Immature natural killer cell (primary cell): ENCODE measurements at regions not wholly inside any gene's neighbourhood (a gene's known extent, or its start where the extent isn't known, plus 50 kb on each side); places are given as distances from the start of the nearest gene placed in this dataset.
"Not testable (repeated sequence)": the region's sequence is repeated elsewhere in the genome, so short reads cannot be mapped to it uniquely, and the experiment has no call there.

Experiments
- DNase-seq, 3 donors: peaks; one replicate each; pipeline ENCODE4 v3.0.0; 2022; ENCODE audit warnings: mixed read lengths in 1 of 3
- H3K27ac Mint-ChIP-seq, 6 donors: one replicate each; pipeline ENCODE4 v1.8.0; 2020; ENCODE audit warnings: mixed read lengths in 6 of 6, mild to moderate bottlenecking in 5 of 6, inconsistent platforms in 4 of 6, moderate library complexity in 3 of 6
- H3K27me3 Mint-ChIP-seq, 3 donors: one replicate each; pipeline ENCODE4 v1.8.0; 2020 to 2021; ENCODE audit warnings: low read depth in 3 of 3, mild to moderate bottlenecking in 3 of 3, mixed read lengths in 3 of 3, moderate library complexity in 3 of 3, inconsistent platforms in 1 of 3
- H3K36me3 Mint-ChIP-seq, 3 donors: one replicate each; pipeline ENCODE4 v1.8.0; 2020; ENCODE audit warnings: mixed read lengths in 3 of 3, inconsistent platforms in 2 of 3, mild to moderate bottlenecking in 2 of 3
- H3K4me1 Mint-ChIP-seq, 2 donors: one replicate each; pipeline ENCODE4 v1.8.0; 2020; ENCODE audit warnings: inconsistent platforms in 2 of 2, mild to moderate bottlenecking in 2 of 2, mixed read lengths in 2 of 2, moderate library complexity in 1 of 2
- H3K4me3 Mint-ChIP-seq, 5 donors: one replicate each; pipeline ENCODE4 v1.8.0; 2020; ENCODE audit warnings: mild to moderate bottlenecking in 5 of 5, mixed read lengths in 5 of 5, inconsistent platforms in 3 of 5, moderate library complexity in 3 of 5
- H3K9me3 Mint-ChIP-seq, 6 donors: one replicate each; pipeline ENCODE4 v1.8.0; 2020; ENCODE audit warnings: mild to moderate bottlenecking in 6 of 6, mixed read lengths in 6 of 6, inconsistent platforms in 4 of 6, moderate library complexity in 3 of 6

GRCh38 chr3:162956711-162957110 is 1460.1 kb downstream of the OTOL1 start:
- Mint-ChIP-seq H3K4me1 (no peaks in the 10 kb centered on the region), H3K27ac (no peak overlapping the region), H3K9me3 (peaks cover 19 to 48% (median 32%) of the 10 kb centered on the region in 6 donors), H3K36me3 (no peaks in the 10 kb centered on the region), H3K27me3 (peaks cover 0 to 4% (median 0%) of the 10 kb centered on the region in 3 donors), H3K4me3 (no peak overlapping the region)
- no peak for DNase-seq

GRCh38 chr3:162960269-162960668 is 1463.7 kb downstream of the OTOL1 start:
- Mint-ChIP-seq H3K9me3 (peaks cover 9 to 47% (median 26%) of the 10 kb centered on the region in 6 donors), H3K36me3 (no peaks in the 10 kb centered on the region), H3K27ac (no peak overlapping the region), H3K27me3 (peaks cover 0 to 4% (median 0%) of the 10 kb centered on the region in 3 donors), H3K4me1 (no peaks in the 10 kb centered on the region), H3K4me3 (no peak overlapping the region)
- DNase-seq = no peak

- Mint-ChIP-seq H3K27ac (no peak overlapping the region), H3K4me3 (no peak overlapping the region), H3K4me1 (no peaks in the 10 kb centered on the region), H3K9me3 (peaks cover 2 to 49% (median 35%) of the 10 kb centered on the region in 6 donors), H3K27me3 (no peaks in the 10 kb centered on the region), H3K36me3 (no peaks in the 10 kb centered on the region)
- DNase-seq = no peak
These were observed 1473.7 kb downstream of the OTOL1 start for GRCh38 chr3:162970292-162970691.

GRCh38 chr3:162971715-162972114 is 1475.1 kb downstream of the OTOL1 start:
- peaks cover 2 to 43% (median 27%) of the 10 kb centered on the region in 6 donors for H3K9me3 Mint-ChIP-seq
- no peak for DNase-seq
- no peaks in the 10 kb centered on the region for H3K4me1 Mint-ChIP-seq
- H3K4me3 Mint-ChIP-seq = no peak overlapping the region
- no peaks in the 10 kb centered on the region for H3K36me3 Mint-ChIP-seq
- no peaks in the 10 kb centered on the region for H3K27me3 Mint-ChIP-seq
- no peak overlapping the region for H3K27ac Mint-ChIP-seq

GRCh38 chr3:162973428-162973917 is 1476.9 kb downstream of the OTOL1 start:
- no peaks in the 10 kb centered on the region for H3K4me1 Mint-ChIP-seq
- H3K9me3 Mint-ChIP-seq = peaks cover 0 to 25% (median 20%) of the 10 kb centered on the region in 6 donors

GRCh38 chr3:162978136-162978535 is 1481.5 kb downstream of the OTOL1 start:
- H3K36me3 Mint-ChIP-seq = no peaks in the 10 kb centered on the region
- no peaks in the 10 kb centered on the region for H3K4me1 Mint-ChIP-seq
- no peak overlapping the region for H3K27ac Mint-ChIP-seq
- H3K4me3 Mint-ChIP-seq = no peak overlapping the region
- DNase-seq = no peak
- H3K9me3 Mint-ChIP-seq = peaks cover 0 to 22% (median 13%) of the 10 kb centered on the region in 6 donors
- no peaks in the 10 kb centered on the region for H3K27me3 Mint-ChIP-seq

More at GRCh38 chr3:162973428-162973917, 1476.9 kb downstream of the OTOL1 start:
- no peak for DNase-seq
- Mint-ChIP-seq H3K27me3 (no peaks in the 10 kb centered on the region), H3K27ac (no peak overlapping the region), H3K4me3 (no peak overlapping the region), H3K36me3 (no peaks in the 10 kb centered on the region)

GRCh38 chr3:162984746-162985145 is 1488.1 kb downstream of the OTOL1 start:
- Mint-ChIP-seq H3K36me3 (peaks cover 0 to 3% (median 0%) of the 10 kb centered on the region in 3 donors), H3K4me1 (no peaks in the 10 kb centered on the region), H3K4me3 (no peak overlapping the region), H3K27me3 (peaks cover 0 to 2% (median 0%) of the 10 kb centered on the region in 3 donors), H3K27ac (no peak overlapping the region), H3K9me3 (peaks cover 7 to 55% (median 32%) of the 10 kb centered on the region in 6 donors)
- no peak for DNase-seq

- H3K36me3 Mint-ChIP-seq, H3K4me1 Mint-ChIP-seq, H3K4me3 Mint-ChIP-seq, DNase-seq, H3K27ac Mint-ChIP-seq, H3K27me3 Mint-ChIP-seq: not testable (repeated sequence)
- H3K9me3 Mint-ChIP-seq = peaks cover 7 to 50% (median 28%) of the 10 kb centered on the region in 6 donors
These were observed 1490.6 kb downstream of the OTOL1 start for GRCh38 chr3:162987085-162987794.

GRCh38 chr3:162992741-162993140 is 1496.1 kb downstream of the OTOL1 start:
- Mint-ChIP-seq H3K36me3 (peaks cover 0 to 5% (median 3%) of the 10 kb centered on the region in 3 donors), H3K9me3 (peaks cover 8 to 59% (median 32%) of the 10 kb centered on the region in 6 donors), H3K27me3 (peaks cover 0 to 4% (median 0%) of the 10 kb centered on the region in 3 donors), H3K4me3 (no peak overlapping the region), H3K27ac (no peak overlapping the region), H3K4me1 (no peaks in the 10 kb centered on the region)
- no peak for DNase-seq

GRCh38 chr3:162994165-162994564 is 1497.6 kb downstream of the OTOL1 start:
- H3K36me3 Mint-ChIP-seq = peaks cover 0 to 5% (median 0%) of the 10 kb centered on the region in 3 donors
- peaks cover 0 to 4% (median 0%) of the 10 kb centered on the region in 3 donors for H3K27me3 Mint-ChIP-seq
- DNase-seq = no peak
- H3K9me3 Mint-ChIP-seq = peaks cover 11 to 56% (median 31%) of the 10 kb centered on the region in 6 donors
- no peak overlapping the region for H3K27ac Mint-ChIP-seq
- no peak overlapping the region for H3K4me3 Mint-ChIP-seq
- H3K4me1 Mint-ChIP-seq = no peaks in the 10 kb centered on the region

GRCh38 chr3:162996368-162996767 is 1499.8 kb downstream of the OTOL1 start:
- H3K27me3 Mint-ChIP-seq = peaks cover 0 to 2% (median 0%) of the 10 kb centered on the region in 3 donors
- DNase-seq = no peak
- no peaks in the 10 kb centered on the region for H3K4me1 Mint-ChIP-seq
- peaks cover 11 to 62% (median 38%) of the 10 kb centered on the region in 6 donors for H3K9me3 Mint-ChIP-seq
- H3K27ac Mint-ChIP-seq = no peak overlapping the region
- no peak overlapping the region for H3K4me3 Mint-ChIP-seq
- H3K36me3 Mint-ChIP-seq = no peaks in the 10 kb centered on the region

GRCh38 chr3:162998205-162998604 is 1501.6 kb downstream of the OTOL1 start:
- H3K9me3 Mint-ChIP-seq = peaks cover 9 to 68% (median 35%) of the 10 kb centered on the region in 6 donors
- H3K27ac Mint-ChIP-seq = no peak overlapping the region
- H3K4me1 Mint-ChIP-seq = no peaks in the 10 kb centered on the region
- no peak for DNase-seq
- H3K36me3 Mint-ChIP-seq = no peaks in the 10 kb centered on the region
- peaks cover 0 to 2% (median 0%) of the 10 kb centered on the region in 3 donors for H3K27me3 Mint-ChIP-seq
- H3K4me3 Mint-ChIP-seq = no peak overlapping the region

GRCh38 chr3:163011596-163011995 is 1515.0 kb downstream of the OTOL1 start:
- Mint-ChIP-seq H3K9me3 (peaks cover 8 to 38% (median 19%) of the 10 kb centered on the region in 6 donors), H3K4me3 (no peak overlapping the region), H3K27ac (no peak overlapping the region), H3K4me1 (no peaks in the 10 kb centered on the region), H3K27me3 (no peaks in the 10 kb centered on the region), H3K36me3 (peaks cover 0 to 3% (median 0%) of the 10 kb centered on the region in 3 donors)
- no peak for DNase-seq

- H3K36me3 Mint-ChIP-seq = no peaks in the 10 kb centered on the region
- no peak for DNase-seq
- no peaks in the 10 kb centered on the region for H3K4me1 Mint-ChIP-seq
These were observed 1519.6 kb downstream of the OTOL1 start for GRCh38 chr3:163016251-163016650.

More at GRCh38 chr3:163016251-163016650, 1519.6 kb downstream of the OTOL1 start:
- Mint-ChIP-seq H3K4me3 (no peak overlapping the region), H3K27ac (no peak overlapping the region), H3K27me3 (no peaks in the 10 kb centered on the region), H3K9me3 (peaks cover 11 to 39% (median 22%) of the 10 kb centered on the region in 6 donors)
